Testis (tissue), 2 donors: ENCODE measurements at regions not wholly inside any gene's neighbourhood (a gene's known extent, or its start where the extent isn't known, plus 50 kb on each side); places are given as distances from the start of the nearest gene placed in this dataset.

Experiments
- DNase-seq: peaks from one replicate; pipeline ENCODE4 v3.0.0-alpha.2; 2019
- H3K27ac ChIP-seq, 2 donors: fragments of 200-600 bp; sonication (generic); one replicate each; pipeline ENCODE4 v1.5.1; 2019
- H3K27me3 ChIP-seq: fragments of 200-600 bp; sonication (generic); one replicate; pipeline ENCODE4 v1.5.1; 2019
- H3K36me3 ChIP-seq: fragments of 200-600 bp; sonication (generic); one replicate; pipeline ENCODE4 v1.5.1; 2017; ENCODE audit warnings: low read depth; ENCODE audit errors: missing control alignments
- H3K4me1 ChIP-seq: fragments of 200-600 bp; sonication (generic); one replicate; pipeline ENCODE4 v1.5.1; 2019
- H3K4me3 ChIP-seq, 2 donors: fragments of 200-600 bp; sonication (generic); one replicate each; pipeline ENCODE4 v1.5.1; 2017 to 2019
- H3K9me3 ChIP-seq: fragments of 200-600 bp; sonication (generic); one replicate; pipeline ENCODE4 v1.5.1; 2017
- CTCF ChIP-seq, 3 experiments: fragments of 450-650 bp in 2 of 3; fragments of 200-600 bp in 1 of 3; sonication (generic) in 1 of 3; IDR thresholded peaks; one replicate each; pipeline ENCODE4 v1.5.1; 2016 to 2019; ENCODE audit warnings: antibody characterized with exemption in 3 of 3, mild to moderate bottlenecking in 2 of 3, moderate library complexity in 1 of 3
- POLR2A ChIP-seq: fragments of 450-650 bp; IDR thresholded peaks from one replicate; pipeline ENCODE4 v1.6.1; 2017; ENCODE audit warnings: antibody characterized with exemption, mild to moderate bottlenecking, moderate library complexity
- WGBS, 2 donors: methylation state at CpG; one replicate each; pipeline ENCODE4 v1.1.5; 2018; 5-methylcytosine and 5-hydroxymethylcytosine counted together
- intact Hi-C: fragments of 100-400 bp; cut with DNase I; formaldehyde crosslinking; loops from one replicate; pipeline ENCODE4 v1.15.1; 2023; ENCODE audit warnings: low total_unique reads

- Histone ChIP-seq H3K4me1 (peaks cover 6% of the 10 kb centered on the region), H3K9me3 (no peaks in the 10 kb centered on the region), H3K36me3 (no peaks in the 10 kb centered on the region), H3K27me3 (no peaks in the 10 kb centered on the region), H3K27ac (no peak overlapping the region), H3K4me3 (no peak overlapping the region)
- 21 to 25% methylated on average over 2 of the region's 2 CpGs for WGBS, 2 donors
- intact Hi-C loops: no loop called here
- TF ChIP-seq CTCF (IDR thresholded peaks at IDR 0.05): no peak
- TF ChIP-seq POLR2A: no peak
- DNase-seq: no peak
Observed at GRCh38 chr2:160635488-160635887, 141.9 kb upstream of the RBMS1 start.

GRCh38 chr2:160639472-160639871, 145.9 kb upstream of the RBMS1 start:
- H3K27ac ChIP-seq: no peak overlapping the region
- no peaks in the 10 kb centered on the region for H3K27me3 ChIP-seq
- H3K9me3 ChIP-seq: no peaks in the 10 kb centered on the region

GRCh38 chr2:160646684-160647444, 153.3 kb upstream of the RBMS1 start:
- Histone ChIP-seq H3K27ac (no peak overlapping the region), H3K27me3 (no peaks in the 10 kb centered on the region), H3K4me1 (no peaks in the 10 kb centered on the region), H3K4me3 (no peak overlapping the region), H3K36me3 (no peaks in the 10 kb centered on the region), H3K9me3 (no peaks in the 10 kb centered on the region)
- TF ChIP-seq CTCF (IDR thresholded peaks at IDR 0.05) (no peak), POLR2A (no peak)
- WGBS, 2 donors: 75 to 78% methylated on average over 6 of the region's 6 CpGs
- no peak for DNase-seq
- intact Hi-C loops: no loop called here

More at GRCh38 chr2:160639472-160639871, 145.9 kb upstream of the RBMS1 start:
- Histone ChIP-seq H3K36me3 (no peaks in the 10 kb centered on the region), H3K4me1 (peaks cover 6% of the 10 kb centered on the region), H3K4me3 (no peak overlapping the region)
- intact Hi-C loops: no loop called here
- TF ChIP-seq CTCF (IDR thresholded peaks at IDR 0.05) (no peak), POLR2A (no peak)
- DNase-seq: no peak

GRCh38 chr2:160647967-160648685, 154.5 kb upstream of the RBMS1 start:
- Histone ChIP-seq H3K27me3 (no peaks in the 10 kb centered on the region), H3K4me1 (no peaks in the 10 kb centered on the region), H3K36me3 (no peaks in the 10 kb centered on the region), H3K4me3 (no peak overlapping the region), H3K27ac (no peak overlapping the region), H3K9me3 (no peaks in the 10 kb centered on the region)
- intact Hi-C loops: no loop called here
- TF ChIP-seq CTCF (IDR thresholded peaks at IDR 0.05) (no peak), POLR2A (no peak)
- DNase-seq: no peak
- 51 to 65% methylated on average over 5 to 33 of the region's 33 CpGs for WGBS, 2 donors
